ENCODE measurements at regions not wholly inside any gene's neighbourhood (a gene's known extent, or its start where the extent isn't known, plus 50 kb on each side); places are given as distances from the start of the nearest gene placed in this dataset.
"Not testable (repeated sequence)": the region's sequence is repeated elsewhere in the genome, so short reads cannot be mapped to it uniquely, and the experiment has no call there.

DNA sequence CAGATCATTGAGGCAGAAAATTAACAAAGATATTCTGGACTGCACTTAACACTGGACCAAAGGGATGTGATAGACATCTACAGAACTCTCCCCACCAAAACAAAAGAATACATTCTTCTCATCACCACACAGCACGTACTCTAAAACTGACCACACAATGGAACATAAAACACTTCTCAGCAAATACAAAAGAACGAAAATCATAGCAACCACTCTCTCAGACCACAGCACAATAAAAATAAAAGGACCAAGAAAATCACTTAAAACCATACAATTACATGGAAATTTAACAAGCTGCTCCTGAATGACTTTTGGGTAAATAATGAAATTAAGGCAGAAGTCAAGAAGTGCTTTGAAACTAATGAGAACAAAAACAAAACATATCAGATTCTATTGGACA is 254.0 kb upstream of the STXBP6 start:
- DNase-seq = no peak
- intact Hi-C loops (cut with DNase I) = no loop called here
- TF ChIP-seq POLR2A (IDR thresholded peaks at IDR 0.05) = no peak
- no peak for TF ChIP-seq CTCF (IDR thresholded peaks at IDR 0.05)
- Histone ChIP-seq H3K36me3 (no peaks in the 10 kb centered on the region), H3K27ac (no peak overlapping the region), H3K27me3 (no peaks in the 10 kb centered on the region), H3K4me3 (replicated peaks in 1 of 3) (no peak overlapping the region), H3K4me1 (no peaks in the 10 kb centered on the region), H3K9me3 (no peaks in the 10 kb centered on the region)
- WGBS, 2 donors = 84 to 87% methylated on average over 2 of the region's 2 CpGs

- no peaks in the 10 kb centered on the region for H3K9me3 ChIP-seq
- H3K27ac ChIP-seq = no peak overlapping the region
- no peaks in the 10 kb centered on the region for H3K36me3 ChIP-seq
- no peaks in the 10 kb centered on the region for H3K4me1 ChIP-seq
- TF ChIP-seq POLR2A (IDR thresholded peaks at IDR 0.05) (no peak), CTCF (IDR thresholded peaks at IDR 0.05) (no peak)
- intact Hi-C loops (cut with DNase I) = no loop called here
- H3K27me3 ChIP-seq = no peaks in the 10 kb centered on the region
- no peak overlapping the region for H3K4me3 ChIP-seq (replicated peaks in 1 of 3)
- DNase-seq = no peak
Observed at GRCh38 chr14:25298238-25298637, 248.3 kb upstream of the STXBP6 start.

DNA sequence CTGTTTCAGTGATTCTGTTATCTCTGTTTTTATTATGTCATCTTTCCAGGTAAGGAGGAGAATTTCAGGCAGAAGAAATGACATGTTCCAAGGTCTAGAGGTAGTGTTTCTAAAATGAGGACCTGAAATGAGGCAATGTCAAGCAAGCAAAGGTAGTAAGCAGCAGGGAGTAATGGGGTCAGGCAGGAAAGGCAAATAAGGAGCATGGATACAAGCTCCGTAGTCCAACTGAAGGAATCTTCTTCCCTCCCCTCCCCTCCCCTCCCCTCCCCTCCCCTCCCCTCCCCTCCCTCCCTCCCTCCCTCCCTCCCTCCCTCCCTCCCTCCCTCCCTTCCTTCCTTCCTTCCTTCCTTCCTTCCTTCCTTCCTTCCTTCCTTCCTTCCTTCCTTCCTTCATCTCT is 240.2 kb upstream of the STXBP6 start:
- H3K36me3 ChIP-seq; intact Hi-C loops (cut with DNase I); H3K27ac ChIP-seq; H3K4me1 ChIP-seq; H3K9me3 ChIP-seq; H3K4me3 ChIP-seq (replicated peaks in 1 of 3); H3K27me3 ChIP-seq; DNase-seq: not testable (repeated sequence)
- WGBS, 2 donors = 26 to 62% methylated on average over 1 of the region's 1 CpG

DNA sequence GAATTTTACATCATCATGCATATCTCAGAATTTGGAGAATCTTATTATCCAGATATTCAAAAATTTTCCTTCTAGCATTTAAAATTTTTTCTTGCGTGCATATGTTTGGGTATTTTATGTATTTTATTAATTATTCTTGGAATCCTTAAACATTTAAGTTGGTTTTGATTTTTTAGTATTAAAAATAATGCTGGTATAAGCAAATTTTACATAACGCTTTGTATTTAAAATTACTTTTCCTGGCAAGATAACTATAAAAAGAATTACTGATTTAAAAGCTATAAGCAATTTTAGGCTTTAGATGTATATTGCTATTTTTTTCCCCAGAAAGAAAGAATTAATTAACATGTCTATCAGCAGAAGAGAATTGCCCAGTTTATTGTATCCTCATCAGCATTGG is 224.6 kb upstream of the STXBP6 start:
- Histone ChIP-seq H3K27ac (no peak overlapping the region), H3K4me1 (no peaks in the 10 kb centered on the region), H3K9me3 (no peaks in the 10 kb centered on the region), H3K27me3 (no peaks in the 10 kb centered on the region), H3K36me3 (no peaks in the 10 kb centered on the region), H3K4me3 (replicated peaks in 1 of 3) (no peak overlapping the region)
- TF ChIP-seq POLR2A (IDR thresholded peaks at IDR 0.05) (no peak), CTCF (IDR thresholded peaks at IDR 0.05) (no peak)
- no peak for DNase-seq
- intact Hi-C loops (cut with DNase I) = no loop called here
- 48 to 91% methylated on average over 2 of the region's 2 CpGs for WGBS, 2 donors

- intact Hi-C loops (cut with DNase I) = no loop called here
- no peak overlapping the region for H3K27ac ChIP-seq
- TF ChIP-seq CTCF (IDR thresholded peaks at IDR 0.05) = no peak
- no peak for TF ChIP-seq POLR2A (IDR thresholded peaks at IDR 0.05)
- H3K36me3 ChIP-seq = no peaks in the 10 kb centered on the region
- no peaks in the 10 kb centered on the region for H3K9me3 ChIP-seq
- H3K27me3 ChIP-seq = no peaks in the 10 kb centered on the region
- DNase-seq = no peak
- H3K4me3 ChIP-seq (replicated peaks in 1 of 3) = no peak overlapping the region
- WGBS, 2 donors = 86 to 89% methylated on average over 16 of the region's 16 CpGs
- H3K4me1 ChIP-seq = no peaks in the 10 kb centered on the region
Observed at GRCh38 chr14:25267186-25267585, 217.2 kb upstream of the STXBP6 start.

DNA sequence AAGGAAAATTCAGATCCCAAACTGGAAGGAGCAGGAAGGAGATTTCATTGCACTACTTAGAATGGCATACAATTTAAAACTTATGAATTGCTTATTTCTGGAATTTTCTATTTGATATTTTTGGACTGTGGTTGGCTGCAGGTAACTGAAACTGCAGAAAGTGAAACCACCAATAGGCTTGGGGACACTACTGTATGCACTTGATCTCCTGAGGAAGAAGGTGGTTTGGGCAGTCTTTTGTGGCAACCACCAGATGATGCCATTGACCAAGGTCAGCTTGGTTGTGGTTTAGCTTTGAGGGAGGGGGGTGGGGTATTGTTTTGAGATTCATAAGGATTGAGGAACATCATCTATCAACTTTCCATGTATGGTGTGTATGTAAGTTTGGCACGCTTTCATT is 209.5 kb upstream of the STXBP6 start:
- intact Hi-C loops (cut with DNase I) = no loop called here
- WGBS, 2 donors = 94 to 97% methylated on average over 1 of the region's 1 CpG
- no peak for TF ChIP-seq POLR2A (IDR thresholded peaks at IDR 0.05)
- TF ChIP-seq CTCF (IDR thresholded peaks at IDR 0.05) = no peak

More for the DNA sequence above, 209.5 kb upstream of the STXBP6 start:
- H3K4me1 ChIP-seq = no peaks in the 10 kb centered on the region
- no peaks in the 10 kb centered on the region for H3K36me3 ChIP-seq
- no peaks in the 10 kb centered on the region for H3K9me3 ChIP-seq
- no peak for DNase-seq
- no peak overlapping the region for H3K4me3 ChIP-seq (replicated peaks in 1 of 3)
- H3K27ac ChIP-seq = no peak overlapping the region
- no peaks in the 10 kb centered on the region for H3K27me3 ChIP-seq

Measured in thyroid gland (tissue), 4 donors.